MM.1S (cell line): ENCODE measurements at regions not wholly inside any gene's neighbourhood (a gene's known extent, or its start where the extent isn't known, plus 50 kb on each side); places are given as distances from the start of the nearest gene placed in this dataset.

ENCODE experiments used
- DNase-seq: peaks from one replicate; pipeline ENCODE4 v3.0.0-alpha.2; 2015
- H2AFZ ChIP-seq: fragments of 300-600 bp; sonication (generic); 2 replicates; pipeline ENCODE4 v1.6.0; 2016; ENCODE audit warnings: antibody characterized with exemption, low read length
- H3F3A ChIP-seq: fragments of 300-600 bp; sonication (generic); 2 replicates; pipeline ENCODE4 v1.6.1; 2016; ENCODE audit warnings: mild to moderate bottlenecking, antibody characterized with exemption, low read length, moderate library complexity, mixed read lengths; ENCODE audit not compliant: insufficient read depth
- H3K27ac ChIP-seq: fragments of 300-600 bp; sonication (generic); 2 replicates; pipeline ENCODE4 v1.5.1; 2016; ENCODE audit warnings: mild to moderate bottlenecking, low read length
- H3K27me3 ChIP-seq: fragments of 300-600 bp; sonication (generic); replicated peaks from 2 replicates; pipeline ENCODE4 v1.6.0; 2016; ENCODE audit warnings: low read length; ENCODE audit not compliant: insufficient read depth
- H3K36me3 ChIP-seq: fragments of 300-600 bp; sonication (generic); replicated peaks from 2 replicates; pipeline ENCODE4 v1.6.1; 2016; ENCODE audit warnings: mild to moderate bottlenecking, low read length, mixed read lengths; ENCODE audit not compliant: insufficient read depth
- H3K4me1 ChIP-seq: fragments of 300-600 bp; sonication (generic); 2 replicates; pipeline ENCODE4 v1.6.1; 2016; ENCODE audit warnings: low read length, mixed read lengths
- H3K4me2 ChIP-seq: fragments of 300-600 bp; sonication (generic); 2 replicates; pipeline ENCODE4 v1.6.0; 2016; ENCODE audit warnings: low read depth, low read length
- H3K4me3 ChIP-seq: fragments of 300-600 bp; sonication (generic); 2 replicates; pipeline ENCODE4 v1.5.1; 2016; ENCODE audit warnings: low read length, mixed read lengths
- H3K79me2 ChIP-seq: fragments of 300-600 bp; sonication (generic); 2 replicates; pipeline ENCODE4 v1.6.1; 2016; ENCODE audit warnings: mixed run types, low read length, mixed read lengths
- H3K9ac ChIP-seq: fragments of 300-600 bp; sonication (generic); 2 replicates; pipeline ENCODE4 v1.6.1; 2016; ENCODE audit warnings: low read length, mixed read lengths
- H3K9me2 ChIP-seq: fragments of 300-600 bp; sonication (generic); replicated peaks from 2 replicates; pipeline ENCODE4 v1.6.1; 2016; ENCODE audit warnings: mild to moderate bottlenecking, low read length, mixed read lengths; ENCODE audit not compliant: insufficient read depth
- H3K9me3 ChIP-seq: fragments of 300-600 bp; sonication (generic); replicated peaks from 2 replicates; pipeline ENCODE4 v1.6.1; 2016; ENCODE audit warnings: mild to moderate bottlenecking, low read length, mixed read lengths; ENCODE audit not compliant: insufficient read depth
- H4K20me1 ChIP-seq: fragments of 300-600 bp; sonication (generic); 2 replicates; pipeline ENCODE4 v1.6.1; 2016; ENCODE audit warnings: mild to moderate bottlenecking, low read length, moderate library complexity, mixed read lengths; ENCODE audit not compliant: insufficient read depth
- EZH2 ChIP-seq: fragments of 300-600 bp; sonication (generic); optimal IDR thresholded peaks from 2 replicates; pipeline ENCODE3; 2017; ENCODE audit warnings: low read depth, mild to moderate bottlenecking, antibody characterized with exemption, low read length, mixed read lengths
- EZH2phosphoT487 ChIP-seq: fragments of 300-600 bp; sonication (generic); IDR thresholded peaks from 2 replicates; pipeline ENCODE4 v1.6.1; 2018; ENCODE audit warnings: antibody characterized with exemption, low read length
- TF ChIP-seq, protein P1 (sequence below): fragments of 300-600 bp; sonication (generic); IDR thresholded peaks from 2 replicates; pipeline ENCODE4 v1.5.1; 2016; ENCODE audit warnings: antibody characterized with exemption, low read length, mixed read lengths

DNA sequence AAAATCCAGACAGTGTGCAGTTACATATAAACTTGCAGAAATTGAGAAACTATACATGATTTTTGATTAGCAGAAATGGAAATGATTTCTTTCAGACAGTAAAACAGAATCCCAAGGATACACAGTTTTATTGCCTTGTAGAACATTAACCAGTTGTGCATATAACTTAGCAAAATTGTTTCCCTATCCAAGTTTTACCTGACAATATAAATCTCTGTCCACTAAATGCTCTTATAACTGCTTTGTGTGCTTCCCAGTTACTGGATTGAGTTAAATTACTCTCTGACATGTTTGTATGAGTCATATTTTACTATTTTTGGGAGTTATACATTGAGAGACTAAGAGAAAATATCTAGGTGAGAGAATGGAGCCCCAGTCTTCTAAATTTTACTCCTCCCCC, 563.4 kb downstream of the SH2D4B start:
- Histone ChIP-seq H3K36me3 (no peaks in the 10 kb centered on the region), H3K27me3 (no peaks in the 10 kb centered on the region), H3K4me2 (no peak overlapping the region), H3K9me2 (no peaks in the 10 kb centered on the region), H4K20me1 (no peaks in the 10 kb centered on the region), H3K9me3 (no peaks in the 10 kb centered on the region), H2AFZ (no peak overlapping the region), H3K9ac (no peak overlapping the region), H3F3A (no peaks in the 10 kb centered on the region), H3K79me2 (no peaks in the 10 kb centered on the region), H3K4me3 (no peak overlapping the region), H3K4me1 (peaks cover 2% of the 10 kb centered on the region; the same call in 1 of the 2 replicates), H3K27ac (no peak overlapping the region)
- DNase-seq, result no peak
- TF ChIP-seq, protein P1, sequence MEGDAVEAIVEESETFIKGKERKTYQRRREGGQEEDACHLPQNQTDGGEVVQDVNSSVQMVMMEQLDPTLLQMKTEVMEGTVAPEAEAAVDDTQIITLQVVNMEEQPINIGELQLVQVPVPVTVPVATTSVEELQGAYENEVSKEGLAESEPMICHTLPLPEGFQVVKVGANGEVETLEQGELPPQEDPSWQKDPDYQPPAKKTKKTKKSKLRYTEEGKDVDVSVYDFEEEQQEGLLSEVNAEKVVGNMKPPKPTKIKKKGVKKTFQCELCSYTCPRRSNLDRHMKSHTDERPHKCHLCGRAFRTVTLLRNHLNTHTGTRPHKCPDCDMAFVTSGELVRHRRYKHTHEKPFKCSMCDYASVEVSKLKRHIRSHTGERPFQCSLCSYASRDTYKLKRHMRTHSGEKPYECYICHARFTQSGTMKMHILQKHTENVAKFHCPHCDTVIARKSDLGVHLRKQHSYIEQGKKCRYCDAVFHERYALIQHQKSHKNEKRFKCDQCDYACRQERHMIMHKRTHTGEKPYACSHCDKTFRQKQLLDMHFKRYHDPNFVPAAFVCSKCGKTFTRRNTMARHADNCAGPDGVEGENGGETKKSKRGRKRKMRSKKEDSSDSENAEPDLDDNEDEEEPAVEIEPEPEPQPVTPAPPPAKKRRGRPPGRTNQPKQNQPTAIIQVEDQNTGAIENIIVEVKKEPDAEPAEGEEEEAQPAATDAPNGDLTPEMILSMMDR, result no peak

DNA sequence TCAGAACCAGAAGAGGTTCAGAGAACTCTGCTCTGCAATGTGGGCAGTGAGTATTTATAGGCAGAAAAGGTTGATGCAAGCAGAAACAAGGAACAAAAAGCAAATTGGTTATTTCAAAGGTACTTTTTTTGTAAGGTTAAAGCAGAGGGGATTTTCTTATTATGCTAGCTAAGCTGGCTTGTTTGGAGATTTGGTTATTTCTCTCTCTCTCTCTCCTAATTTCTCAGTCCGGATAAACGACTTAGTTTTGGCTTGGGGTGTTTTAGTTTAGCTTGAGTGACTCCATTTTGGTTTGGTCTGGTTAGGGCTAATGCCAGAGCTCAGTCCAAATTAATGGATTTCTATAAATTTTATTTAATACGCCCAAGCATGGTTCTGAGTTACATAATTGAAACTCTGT, 566.8 kb downstream of the SH2D4B start:
- H3K27ac ChIP-seq, result no peak overlapping the region
- no peaks in the 10 kb centered on the region for H3K79me2 ChIP-seq
- no peak overlapping the region for H3K9ac ChIP-seq
- no peaks in the 10 kb centered on the region for H3K4me1 ChIP-seq
- no peak overlapping the region for H3K4me3 ChIP-seq
- H3K9me2 ChIP-seq, result no peaks in the 10 kb centered on the region
- TF ChIP-seq, protein P1, result no peak
- TF ChIP-seq EZH2 (no peak), EZH2phosphoT487 (no peak)
- H3K9me3 ChIP-seq, result no peaks in the 10 kb centered on the region
- no peak for DNase-seq
- H4K20me1 ChIP-seq, result no peaks in the 10 kb centered on the region
- no peak overlapping the region for H2AFZ ChIP-seq
- H3K27me3 ChIP-seq, result no peaks in the 10 kb centered on the region
- no peaks in the 10 kb centered on the region for H3F3A ChIP-seq
- no peaks in the 10 kb centered on the region for H3K36me3 ChIP-seq
- no peak overlapping the region for H3K4me2 ChIP-seq

DNA sequence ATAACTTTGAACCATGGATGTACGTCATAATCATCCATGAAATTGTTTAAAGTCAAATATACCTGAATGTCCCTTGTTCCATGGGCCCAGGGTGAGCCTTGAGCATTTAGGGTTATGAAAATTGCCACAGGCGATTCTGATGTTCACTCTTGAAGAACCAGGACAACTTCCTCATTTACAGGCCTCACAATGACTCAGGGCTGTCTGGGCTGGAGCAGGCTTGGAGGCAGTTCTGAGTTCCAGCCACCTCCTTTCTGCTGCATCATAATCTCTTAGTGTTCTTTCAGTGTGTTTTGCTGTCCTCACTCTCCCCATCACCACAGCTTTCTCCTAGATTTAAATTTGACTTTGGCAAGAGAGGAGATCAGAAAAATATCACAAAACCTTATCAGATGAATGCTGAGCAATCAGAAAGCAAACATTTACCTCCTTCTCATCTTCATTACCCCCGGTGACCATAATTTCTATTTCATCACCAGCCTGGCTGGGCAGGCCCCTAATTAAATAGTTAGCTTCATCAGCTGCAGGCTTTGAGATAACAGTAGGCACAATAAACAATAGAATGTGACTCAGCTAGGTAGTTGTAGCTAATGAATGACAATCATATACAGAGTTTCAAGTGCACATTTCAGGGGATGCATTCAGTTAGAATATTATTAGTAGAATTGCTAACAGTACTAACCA, 571.0 kb downstream of the SH2D4B start:
- DNase-seq, result no peak
- H3K4me3 ChIP-seq, result no peak overlapping the region
- no peaks in the 10 kb centered on the region for H3K9me2 ChIP-seq
- no peaks in the 10 kb centered on the region for H3K27me3 ChIP-seq
- H3K27ac ChIP-seq, result no peak overlapping the region
- H2AFZ ChIP-seq, result no peak overlapping the region
- H3K4me1 ChIP-seq, result 0 out of 2 replicates have a peak, but pooled peaks cover 4% of the 10 kb centered on the region
- no peak for TF ChIP-seq EZH2
- no peak for TF ChIP-seq EZH2phosphoT487
- TF ChIP-seq, protein P1, result no peak
- H3F3A ChIP-seq, result no peaks in the 10 kb centered on the region; the same call in 1 of the 2 replicates
- no peak overlapping the region for H3K4me2 ChIP-seq
- no peaks in the 10 kb centered on the region for H3K36me3 ChIP-seq
- no peaks in the 10 kb centered on the region for H3K79me2 ChIP-seq
- no peak overlapping the region for H3K9ac ChIP-seq
- H3K9me3 ChIP-seq, result no peaks in the 10 kb centered on the region
- H4K20me1 ChIP-seq, result no peaks in the 10 kb centered on the region
